ENCODE measurements at regions not wholly inside any gene's neighbourhood (a gene's known extent, or its start where the extent isn't known, plus 50 kb on each side); places are given as distances from the start of the nearest gene placed in this dataset.
A peak's percentile ranks its signal among the peaks of the same experiment; 100 is the strongest.

DNA sequence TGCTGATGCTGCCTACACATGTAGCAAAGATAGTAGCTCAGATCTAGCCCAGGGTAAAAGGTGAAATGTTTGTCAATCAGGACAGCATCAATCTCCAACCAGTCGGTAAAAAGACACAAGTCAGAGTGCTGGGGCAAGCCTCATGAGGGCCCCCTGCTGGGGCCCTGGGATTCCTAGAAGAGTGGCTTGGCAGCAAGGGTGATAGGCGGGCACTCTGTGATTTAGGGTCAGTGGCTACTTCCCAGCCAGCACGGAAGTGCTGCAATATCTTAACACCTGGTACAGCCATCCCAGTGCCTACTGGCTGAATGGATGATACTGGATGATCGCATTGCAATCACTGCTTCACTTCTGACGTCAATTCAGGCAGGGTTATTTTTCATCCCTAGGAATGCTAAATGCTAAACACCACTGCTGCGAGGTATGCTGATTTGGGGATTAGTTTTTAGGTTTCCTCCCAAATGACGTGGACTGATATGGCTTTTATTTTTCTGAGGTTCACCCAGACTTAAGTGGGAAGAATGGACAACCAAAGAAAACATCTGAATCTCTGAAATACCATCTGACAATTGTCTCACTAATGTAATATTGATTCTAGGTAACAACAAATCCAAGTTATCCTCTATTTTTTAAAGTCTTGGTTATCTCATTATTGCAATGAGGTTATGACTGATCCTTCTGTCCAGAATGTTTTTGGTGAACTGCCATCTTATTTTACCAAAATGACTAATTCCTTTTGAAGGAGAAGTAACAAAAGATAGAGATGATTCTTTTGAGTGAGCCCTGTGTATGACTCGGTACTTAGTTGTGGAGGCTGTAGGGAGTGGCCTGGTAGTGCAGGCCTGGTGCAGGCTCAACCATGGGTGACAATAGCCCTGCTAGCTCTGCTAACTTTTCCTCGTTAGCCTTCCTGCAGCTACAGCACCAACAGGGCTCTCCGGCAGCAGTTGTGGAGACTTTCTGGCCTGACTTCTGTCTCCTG lies 432.5 kb downstream of the FGF9 start:
- DNase-seq: no peak
- no peak for TF ChIP-seq CTCF (IDR thresholded peaks at IDR 0.05)
- no peak overlapping the region for H3K4me3 Mint-ChIP-seq
- H3K4me1 Mint-ChIP-seq: peaks cover 51% of the 10 kb centered on the region
- H3K9me3 Mint-ChIP-seq: peaks cover 19% of the 10 kb centered on the region
- H3K36me3 Mint-ChIP-seq (ENCODE audit: low read depth): peaks cover 32% of the 10 kb centered on the region
- H3K27ac Mint-ChIP-seq: peak overlapping the region; percentile 9
- H3K27me3 Mint-ChIP-seq (ENCODE audit: low read depth, poor library complexity): no peaks in the 10 kb centered on the region

DNA sequence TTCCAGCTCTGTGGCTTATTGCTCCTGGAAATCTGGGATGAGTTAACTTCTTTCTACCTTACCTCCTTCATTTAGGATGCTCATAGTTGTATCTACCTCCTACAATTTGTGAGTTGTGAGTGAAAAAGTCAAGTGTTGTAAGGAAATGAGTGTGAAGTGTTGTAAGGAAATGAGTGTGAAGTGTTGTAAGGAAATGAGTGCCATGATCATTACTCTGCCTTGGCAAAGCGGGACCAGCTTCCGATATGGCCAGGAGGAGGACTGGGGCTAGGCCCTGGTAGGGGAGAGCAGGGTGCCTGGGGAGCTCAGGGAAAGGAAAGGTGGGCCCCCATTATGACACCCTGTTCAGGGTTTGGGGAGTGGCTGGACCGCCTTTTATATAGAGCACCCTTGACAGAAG lies 435.2 kb downstream of the FGF9 start:
- TF ChIP-seq CTCF (IDR thresholded peaks at IDR 0.05): no peak
- Mint-ChIP-seq H3K27me3 (ENCODE audit: low read depth, poor library complexity) (peaks cover 3% of the 10 kb centered on the region), H3K9me3 (peaks cover 3% of the 10 kb centered on the region), H3K36me3 (ENCODE audit: low read depth) (peaks cover 8% of the 10 kb centered on the region), H3K4me3 (no peak overlapping the region), H3K27ac (no peak overlapping the region), H3K4me1 (peaks cover 78% of the 10 kb centered on the region)
- DNase-seq: no peak

DNA sequence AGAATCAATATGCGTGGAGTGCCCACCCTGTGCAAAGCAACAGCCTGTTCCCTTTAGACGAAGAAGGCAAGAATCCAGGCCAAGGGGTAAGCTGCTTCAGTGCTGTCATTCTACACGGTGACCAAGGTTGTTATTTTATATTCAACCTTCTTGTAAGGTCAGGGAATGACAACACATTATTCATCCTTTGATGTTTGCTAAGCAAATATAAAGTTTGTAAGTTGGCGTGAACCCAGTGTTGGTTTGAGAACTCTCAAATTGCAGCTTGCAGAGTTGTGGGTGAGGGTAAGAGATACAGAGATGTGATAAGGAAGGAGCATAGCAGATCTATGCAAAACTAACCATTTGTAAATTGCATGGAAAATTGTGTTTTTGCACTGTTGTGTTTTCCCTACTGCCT lies 436.7 kb downstream of the FGF9 start:
- no peak for DNase-seq
- Mint-ChIP-seq H3K27ac (peak overlapping the region; percentile 83), H3K4me3 (no peak overlapping the region), H3K4me1 (peaks cover 87% of the 10 kb centered on the region), H3K27me3 (ENCODE audit: low read depth, poor library complexity) (peaks cover 3% of the 10 kb centered on the region), H3K36me3 (ENCODE audit: low read depth) (peaks cover 7% of the 10 kb centered on the region), H3K9me3 (peaks cover 9% of the 10 kb centered on the region)
- TF ChIP-seq CTCF (IDR thresholded peaks at IDR 0.05): no peak

GRCh38 chr13:22108283-22108942 lies 437.5 kb downstream of the FGF9 start:
- peaks cover 6% of the 10 kb centered on the region for H3K27me3 Mint-ChIP-seq (ENCODE audit: low read depth, poor library complexity)
- TF ChIP-seq CTCF (IDR thresholded peaks at IDR 0.05): no peak
- H3K9me3 Mint-ChIP-seq: peaks cover 17% of the 10 kb centered on the region
- H3K4me3 Mint-ChIP-seq: no peak overlapping the region
- H3K36me3 Mint-ChIP-seq (ENCODE audit: low read depth): peaks cover 15% of the 10 kb centered on the region
- DNase-seq: no peak
- H3K4me1 Mint-ChIP-seq: peaks cover 90% of the 10 kb centered on the region
- peak overlapping the region; percentile 58 for H3K27ac Mint-ChIP-seq

DNA sequence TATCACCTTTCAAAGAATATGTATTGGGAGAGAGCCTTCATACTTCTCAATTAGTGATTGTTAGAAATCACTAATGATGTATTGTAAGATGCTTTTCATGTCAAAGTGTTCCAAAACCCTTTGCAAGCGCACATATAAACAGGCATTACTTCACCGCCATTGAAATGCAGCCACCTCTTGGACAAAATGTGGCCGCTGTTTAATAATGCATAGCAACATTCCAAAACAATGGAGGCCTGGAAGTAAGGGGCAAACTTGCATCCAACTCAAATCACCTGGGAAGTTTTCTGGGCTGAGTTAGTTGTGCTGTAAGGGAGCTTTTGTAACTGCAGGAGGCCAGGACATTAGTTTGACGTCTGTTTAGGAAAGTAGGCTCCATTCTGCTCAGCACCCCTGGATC lies 438.1 kb downstream of the FGF9 start:
- H3K27ac Mint-ChIP-seq: no peak overlapping the region
- H3K4me1 Mint-ChIP-seq: peaks cover 91% of the 10 kb centered on the region
- peaks cover 6% of the 10 kb centered on the region for H3K27me3 Mint-ChIP-seq (ENCODE audit: low read depth, poor library complexity)
- no peak for TF ChIP-seq CTCF (IDR thresholded peaks at IDR 0.05)
- no peak for DNase-seq
- H3K36me3 Mint-ChIP-seq (ENCODE audit: low read depth): peaks cover 18% of the 10 kb centered on the region
- no peak overlapping the region for H3K4me3 Mint-ChIP-seq
- peaks cover 21% of the 10 kb centered on the region for H3K9me3 Mint-ChIP-seq
